ENCODE measurements at regions not wholly inside any gene's neighbourhood (a gene's known extent, or its start where the extent isn't known, plus 50 kb on each side); places are given as distances from the start of the nearest gene placed in this dataset.
"Not testable (repeated sequence)": the region's sequence is repeated elsewhere in the genome, so short reads cannot be mapped to it uniquely, and the experiment has no call there.

DNA sequence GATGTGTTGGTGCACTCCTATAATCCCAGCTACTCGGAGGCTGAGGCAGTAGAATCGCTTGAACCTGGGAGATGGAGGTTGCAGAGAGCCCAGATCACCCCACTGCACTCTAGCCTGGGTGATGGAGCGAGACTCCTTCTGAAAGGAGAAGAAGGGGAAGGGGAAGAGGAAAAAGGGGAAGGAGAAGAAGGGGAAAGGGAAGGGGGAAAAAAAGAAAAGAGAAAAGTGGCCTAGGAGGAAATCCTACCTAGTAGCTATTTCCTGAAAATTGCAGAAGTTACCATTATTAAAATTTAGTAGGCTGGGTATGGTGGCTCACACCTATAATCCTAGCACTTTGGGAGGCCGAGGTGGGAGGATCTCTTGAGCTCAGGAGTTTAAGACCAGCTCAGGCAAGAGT is 67.4 kb downstream of the ARRDC3 start:
- no peak for DNase-seq (ENCODE audit: low read depth)

DNA sequence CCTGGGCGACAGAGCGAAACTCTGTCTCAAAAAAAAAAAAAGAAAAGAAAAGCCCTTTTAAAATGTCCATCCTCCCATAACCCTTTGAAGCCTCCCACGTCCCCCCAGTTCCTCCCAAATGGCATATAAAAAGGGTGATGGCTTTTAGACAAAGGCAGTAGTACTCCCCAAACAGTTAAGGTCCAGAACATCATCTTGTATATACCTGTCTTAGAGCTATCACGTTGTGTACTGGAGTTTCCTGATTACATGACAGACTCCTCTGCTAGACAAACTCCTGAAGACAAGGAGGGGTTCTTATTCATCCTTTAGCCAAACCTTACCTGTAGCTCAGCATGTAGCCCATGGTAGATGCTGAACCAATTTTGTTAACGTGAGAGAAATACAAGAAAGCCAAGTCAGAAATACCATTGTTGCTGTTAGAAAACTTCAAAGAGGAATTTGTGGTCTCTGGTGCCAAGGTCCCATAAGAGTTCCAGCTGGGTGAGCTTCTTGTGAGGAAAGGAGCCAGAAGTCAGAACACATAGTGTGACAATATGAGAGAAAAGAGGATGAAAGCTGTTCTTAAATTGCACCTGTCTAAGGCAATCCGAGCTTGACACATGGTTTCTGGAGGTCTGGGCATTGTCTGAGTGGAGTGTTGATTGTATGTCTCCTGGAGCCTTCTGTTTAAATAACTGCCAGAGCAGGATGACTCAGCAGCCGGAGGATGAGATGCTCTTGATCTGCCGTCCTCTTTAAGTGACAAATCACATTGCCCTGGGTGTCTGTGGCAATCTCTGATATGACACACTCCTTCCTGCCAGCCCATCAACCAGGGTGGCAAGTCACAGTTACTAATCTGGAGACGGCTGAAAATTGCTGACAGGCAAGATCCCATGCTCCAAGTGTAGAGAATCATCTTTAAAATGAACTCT is 69.1 kb downstream of the ARRDC3 start:
- no peak for DNase-seq (ENCODE audit: low read depth)

DNA sequence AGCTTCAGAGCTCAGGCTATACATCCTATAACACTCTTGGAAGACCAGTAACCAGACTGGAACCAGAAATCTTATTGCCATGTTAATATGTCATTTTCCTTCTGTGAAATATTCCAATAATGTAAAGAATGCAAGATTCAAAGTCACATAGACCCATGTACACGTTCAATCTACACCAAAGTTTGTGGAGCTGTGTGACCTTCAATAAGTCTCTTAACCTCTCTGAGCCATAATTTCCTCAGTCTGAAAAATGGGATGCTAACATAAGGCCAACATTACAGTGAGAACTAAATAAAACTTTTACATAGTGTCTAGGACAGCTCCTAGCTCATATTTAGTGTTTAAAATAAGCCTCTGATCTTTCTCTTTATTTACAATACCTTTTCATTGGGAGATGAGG is 70.4 kb downstream of the ARRDC3 start:
- DNase-seq (ENCODE audit: low read depth): no peak

DNA sequence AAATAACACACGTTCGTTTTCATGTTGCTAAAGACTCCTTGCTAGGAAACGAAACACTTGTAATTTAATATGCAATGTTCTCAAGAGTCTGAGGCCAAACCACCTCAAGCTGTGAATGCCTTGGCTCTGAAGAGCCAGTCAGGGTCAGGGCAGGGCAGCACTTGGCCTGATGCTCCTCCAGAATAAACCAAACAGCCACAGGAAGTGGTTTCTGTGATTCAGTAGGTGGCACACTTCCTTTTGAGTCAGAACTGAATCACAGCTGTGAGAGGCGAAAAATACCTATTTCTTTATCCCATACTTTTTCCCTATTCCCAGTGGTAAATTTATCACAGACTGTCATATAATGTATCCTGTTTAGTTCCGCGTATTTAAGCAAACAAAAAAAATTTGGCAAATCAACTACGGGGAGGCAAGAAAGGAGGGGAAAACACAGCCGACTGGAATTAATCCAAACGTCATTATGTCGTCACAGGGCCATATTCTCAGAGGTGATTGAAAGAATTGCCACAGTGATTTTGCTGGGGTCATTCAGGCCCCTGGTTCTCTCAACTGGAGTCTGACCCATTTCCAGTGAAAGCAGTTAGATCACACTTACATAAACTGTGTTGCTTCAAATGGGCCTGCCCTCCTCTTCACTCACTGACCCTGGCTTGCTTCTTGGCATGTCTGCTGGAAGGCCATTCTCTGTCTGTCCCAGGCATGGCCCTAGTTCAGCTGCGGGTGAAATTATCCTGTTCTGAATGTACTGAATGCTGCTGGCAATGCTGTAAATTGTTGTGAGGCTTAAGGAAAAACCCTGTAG is 71.2 kb downstream of the ARRDC3 start:
- DNase-seq (ENCODE audit: low read depth): peak; percentile 96

DNA sequence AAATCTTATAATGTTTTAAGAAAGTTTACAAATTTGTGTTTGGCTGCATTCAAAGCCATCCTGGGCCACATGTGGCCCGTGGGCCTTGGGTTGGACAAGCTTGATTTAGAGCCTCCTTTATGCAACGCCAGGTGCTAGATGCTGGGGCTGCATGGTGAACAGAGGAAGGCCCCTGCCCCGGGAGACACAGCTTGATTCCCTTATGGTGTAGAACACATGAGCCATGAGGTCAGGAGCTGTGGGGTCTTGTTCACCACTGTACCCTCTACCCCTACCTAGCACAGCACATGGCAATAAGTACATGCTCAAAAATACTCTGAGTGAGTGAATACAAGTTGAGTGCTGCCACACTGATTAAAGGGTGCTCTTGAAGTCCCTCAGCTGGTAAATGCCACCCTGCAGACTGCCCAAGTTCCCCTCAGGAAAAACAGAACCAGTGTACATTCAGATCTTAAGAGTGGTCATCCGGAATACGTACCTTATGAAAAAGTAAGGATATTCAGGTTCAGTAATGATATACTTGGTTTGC is 71.9 kb downstream of the ARRDC3 start:
- no peak for DNase-seq (ENCODE audit: low read depth)

DNA sequence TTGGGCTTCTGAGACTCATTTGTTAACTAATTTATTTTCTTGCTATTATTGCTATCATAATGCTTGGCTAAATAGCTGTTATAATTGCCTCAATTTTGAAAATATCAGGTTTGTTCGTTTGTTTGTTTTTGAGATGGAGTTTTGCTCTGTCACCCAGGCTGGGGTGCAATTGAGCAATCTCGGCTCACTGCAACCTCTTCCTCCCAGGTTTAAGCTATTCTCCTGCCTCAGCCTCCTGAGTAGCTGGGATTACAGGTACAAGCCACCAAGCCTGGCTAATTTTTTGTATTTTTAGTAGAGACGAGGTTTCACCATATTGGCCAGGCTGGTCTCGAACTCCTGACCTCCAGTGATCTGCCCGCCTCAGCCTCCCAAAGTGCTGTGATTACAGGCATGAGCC is 75.0 kb downstream of the ARRDC3 start:
- not testable (repeated sequence) for DNase-seq (ENCODE audit: low read depth)

DNA sequence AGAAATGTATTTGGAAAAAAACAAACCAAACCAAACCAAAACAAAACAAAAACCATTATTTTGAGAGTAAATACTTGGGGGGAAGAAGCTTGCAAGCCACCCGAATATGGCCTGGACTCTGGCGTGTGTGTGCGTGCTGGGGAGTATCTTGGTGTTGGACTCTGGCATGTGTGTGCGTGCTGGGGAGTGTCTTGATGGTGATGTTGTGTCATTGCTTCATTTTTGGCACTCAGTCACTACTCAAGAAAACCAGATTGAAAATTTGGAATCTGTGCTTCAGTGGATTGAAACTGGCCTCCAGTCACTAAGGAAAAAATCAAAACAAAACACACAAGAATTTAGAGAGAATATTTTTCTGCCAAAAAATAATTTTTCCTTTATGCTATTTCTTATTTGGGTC is 76.1 kb downstream of the ARRDC3 start:
- DNase-seq (ENCODE audit: low read depth): no peak

DNA sequence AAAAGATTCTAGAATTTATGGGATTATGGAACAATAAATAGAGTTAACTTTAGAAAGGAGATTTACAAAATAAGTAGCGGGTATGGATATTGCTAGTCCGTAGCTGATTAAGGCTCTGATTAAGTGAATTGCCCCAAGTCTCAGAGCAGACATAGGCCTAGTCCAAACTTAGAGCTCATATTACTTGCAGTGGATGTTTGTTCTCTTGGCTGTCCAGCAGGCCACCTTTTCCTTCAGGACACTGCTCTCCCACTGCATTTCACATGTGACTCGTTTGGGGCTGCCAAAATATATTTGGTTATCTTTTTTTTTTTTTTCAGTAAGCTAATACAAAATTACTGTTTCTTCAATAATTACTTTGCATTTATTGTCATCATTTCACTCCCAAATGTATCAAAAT is 76.6 kb downstream of the ARRDC3 start:
- DNase-seq (ENCODE audit: low read depth): no peak

DNA sequence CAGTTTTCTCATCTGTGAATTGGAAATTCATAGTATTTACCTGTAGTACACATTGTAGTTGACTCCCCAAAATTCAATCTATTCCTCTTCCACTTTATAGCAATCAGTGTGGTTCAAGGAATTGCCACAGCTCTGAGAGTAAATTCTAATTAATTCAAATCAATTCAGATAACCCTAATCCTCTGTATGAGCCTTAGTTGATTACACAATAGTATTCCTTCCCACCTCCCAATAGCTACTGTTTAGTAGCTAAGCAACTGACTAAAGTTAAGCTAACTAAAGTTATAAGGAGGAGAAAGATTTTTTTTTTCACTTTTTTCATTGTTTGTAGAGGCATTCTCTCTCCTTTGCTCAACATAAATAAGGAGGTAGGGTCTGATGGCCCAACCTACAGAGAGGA is 77.5 kb downstream of the ARRDC3 start:
- no peak for DNase-seq (ENCODE audit: low read depth)

DNA sequence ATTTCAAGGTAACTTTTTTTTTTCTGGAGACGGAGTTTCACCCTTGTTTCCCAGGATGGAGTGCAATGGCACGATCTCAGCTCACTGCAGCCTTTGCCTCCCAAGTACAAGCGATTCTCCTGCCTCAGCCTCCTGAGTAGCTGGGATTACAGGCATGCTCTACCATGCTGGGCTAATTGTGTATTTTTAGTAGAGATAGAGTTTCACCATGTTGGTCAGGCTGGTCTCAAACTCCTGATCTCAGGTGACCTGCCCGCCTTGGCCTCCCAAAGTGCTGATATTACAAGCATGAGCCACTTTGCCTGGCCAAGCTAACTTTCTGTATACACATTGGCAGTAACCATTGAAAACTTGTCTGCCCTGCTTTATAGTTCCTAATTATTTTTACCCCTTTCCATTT is 79.1 kb downstream of the ARRDC3 start:
- not testable (repeated sequence) for DNase-seq (ENCODE audit: low read depth)

DNA sequence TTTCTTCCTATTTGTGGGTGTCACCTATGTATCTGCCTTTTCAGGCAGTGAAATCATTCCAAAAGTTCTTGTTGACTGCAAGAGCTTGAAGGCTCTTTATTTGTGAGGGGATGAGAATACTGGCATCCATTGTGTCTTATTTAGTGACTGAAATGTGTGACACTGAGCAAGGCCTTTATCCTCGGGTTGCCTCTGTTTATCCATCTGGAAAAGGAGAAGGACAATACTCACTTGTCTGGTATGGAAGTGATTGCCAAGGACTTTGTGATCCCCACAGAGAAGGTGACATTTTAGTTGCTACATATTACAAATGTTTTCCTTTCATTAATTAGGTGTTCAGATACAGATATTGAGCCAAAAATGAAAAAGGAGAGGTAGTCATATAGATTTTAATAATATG is 80.2 kb downstream of the ARRDC3 start:
- no peak for DNase-seq (ENCODE audit: low read depth)

DNA sequence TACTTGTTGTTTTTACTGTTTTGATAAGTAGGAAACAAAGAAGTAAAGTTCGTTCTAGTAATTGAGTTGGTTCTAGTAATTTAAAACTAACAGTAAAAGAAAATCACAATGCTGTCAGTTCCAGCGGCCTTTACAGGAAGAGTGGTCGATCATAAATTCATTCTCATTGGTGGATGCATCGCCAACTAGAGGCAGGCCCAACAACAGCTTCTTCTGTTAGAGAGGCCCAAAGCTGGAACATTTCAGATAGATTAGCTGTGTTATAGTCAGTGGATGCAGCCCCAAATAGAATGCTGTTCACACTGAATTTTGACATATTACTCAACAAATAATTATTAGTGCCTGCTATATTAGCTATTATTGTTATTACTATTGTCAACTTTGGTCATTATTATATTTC is 80.8 kb downstream of the ARRDC3 start:
- no peak for DNase-seq (ENCODE audit: low read depth)

DNA sequence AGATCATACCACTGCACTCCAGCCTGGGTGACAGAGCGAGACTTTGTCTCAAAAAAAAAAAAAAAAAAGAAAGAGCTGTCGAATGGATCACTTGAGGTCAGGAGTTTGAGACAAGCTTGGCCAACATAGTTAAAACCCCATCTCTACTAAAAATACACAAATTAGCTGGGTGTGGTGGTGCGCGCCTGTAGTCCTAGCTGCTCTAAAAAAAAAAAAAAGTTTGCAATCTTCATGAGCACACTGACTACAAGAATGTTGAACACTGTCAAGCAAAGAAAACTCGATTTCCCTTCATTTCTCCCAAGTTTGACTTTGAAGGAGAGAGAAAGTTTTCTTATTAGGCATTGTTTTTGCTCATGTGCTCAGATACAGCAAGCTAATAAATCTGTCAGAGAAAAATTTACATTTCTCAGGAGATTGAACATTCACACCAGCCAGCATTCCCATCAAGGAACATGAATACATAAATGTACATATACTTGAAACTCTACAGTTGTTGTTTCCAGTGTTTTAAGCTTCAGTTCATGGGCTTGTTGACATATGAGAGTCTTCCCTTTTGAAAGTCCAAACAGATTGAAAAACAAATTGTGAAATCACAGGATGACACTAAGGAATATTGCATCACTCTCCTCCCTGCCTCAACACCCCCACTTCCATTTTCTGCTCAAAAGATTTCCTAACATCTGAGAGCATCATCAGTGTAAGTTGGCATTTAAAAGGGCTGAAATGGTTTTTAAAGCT is 81.8 kb downstream of the ARRDC3 start:
- DNase-seq (ENCODE audit: low read depth): no peak

DNA sequence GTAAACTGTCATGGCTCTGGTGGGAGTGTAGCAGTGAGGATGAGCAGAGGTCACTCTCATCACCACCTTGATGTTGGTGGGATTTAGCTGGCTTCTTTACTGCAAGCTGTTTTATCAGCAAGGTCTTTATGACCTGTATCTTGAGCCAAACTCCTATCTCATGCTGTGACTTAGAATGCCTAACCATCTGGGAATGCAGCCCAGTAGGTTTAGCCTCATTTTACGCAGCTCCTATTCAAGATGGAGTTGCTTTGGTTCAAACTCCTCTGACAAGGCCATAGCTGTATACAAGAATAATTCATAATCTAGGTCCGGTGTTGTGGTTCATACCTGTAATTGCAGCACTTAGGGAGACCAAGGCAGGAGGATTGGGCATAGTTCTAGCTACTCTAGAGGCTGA is 85.1 kb downstream of the ARRDC3 start:
- no peak for DNase-seq (ENCODE audit: low read depth)

DNA sequence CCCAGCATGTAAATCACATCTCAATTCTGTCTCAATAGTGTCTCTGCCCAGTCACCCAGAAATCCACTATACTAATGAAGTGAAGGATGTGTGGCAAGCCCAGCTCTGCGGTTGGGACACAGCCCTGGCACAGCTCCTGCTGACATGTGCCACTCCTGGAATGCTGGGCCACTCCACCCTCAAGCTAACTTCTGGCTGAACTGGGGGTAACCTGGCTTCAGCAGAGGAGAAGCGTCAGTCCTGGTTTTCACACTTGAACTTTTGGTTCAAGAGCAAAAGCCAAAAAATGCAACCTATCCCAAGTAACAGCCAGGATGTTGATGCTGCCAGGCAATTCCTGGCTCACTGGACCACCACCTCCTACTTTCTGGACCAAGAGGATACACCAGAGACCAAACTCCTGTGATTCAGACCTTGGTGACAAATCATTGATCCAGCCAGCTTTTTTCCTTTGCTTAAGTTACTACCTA is 86.4 kb downstream of the ARRDC3 start:
- no peak for DNase-seq (ENCODE audit: low read depth)

DNA sequence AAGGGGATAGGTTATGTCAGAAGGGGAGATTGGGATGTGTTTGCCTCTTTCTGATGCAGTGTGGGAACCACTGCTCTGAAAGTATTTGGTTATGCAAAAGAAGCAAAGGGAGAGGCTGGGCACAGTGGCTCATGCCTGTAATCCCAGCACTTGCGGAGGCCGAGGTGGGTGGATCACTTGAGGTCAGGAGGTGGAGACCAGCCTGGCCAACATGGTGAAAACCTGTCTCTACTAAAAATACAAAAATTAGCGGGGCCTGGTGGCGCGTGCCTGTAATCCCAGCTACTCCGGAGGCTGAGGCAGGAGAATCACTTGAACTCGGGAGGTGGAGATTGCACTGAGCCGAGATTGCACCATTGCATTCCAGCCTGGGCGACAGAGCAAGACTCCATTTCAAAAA is 87.0 kb downstream of the ARRDC3 start:
- not testable (repeated sequence) for DNase-seq (ENCODE audit: low read depth)

DNA sequence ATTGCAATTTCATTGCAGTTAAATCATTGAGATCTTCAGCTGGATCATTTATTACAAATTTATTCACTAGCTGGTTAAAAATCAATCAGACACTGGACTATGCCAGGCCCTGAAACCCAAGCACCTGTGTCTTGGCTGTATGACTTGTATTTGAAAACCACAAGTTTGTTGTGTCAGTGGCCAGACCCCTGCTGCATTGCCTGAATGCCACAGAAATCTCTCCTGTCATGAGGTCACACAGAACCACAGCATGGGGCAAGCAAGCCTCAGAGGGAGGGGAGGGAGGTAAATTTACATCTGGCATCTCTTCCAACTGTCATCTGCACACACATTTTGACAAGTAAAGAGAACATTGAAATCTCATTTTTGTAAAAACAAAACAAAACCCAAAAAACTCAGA is 90.0 kb downstream of the ARRDC3 start:
- DNase-seq (ENCODE audit: low read depth): no peak

DNA sequence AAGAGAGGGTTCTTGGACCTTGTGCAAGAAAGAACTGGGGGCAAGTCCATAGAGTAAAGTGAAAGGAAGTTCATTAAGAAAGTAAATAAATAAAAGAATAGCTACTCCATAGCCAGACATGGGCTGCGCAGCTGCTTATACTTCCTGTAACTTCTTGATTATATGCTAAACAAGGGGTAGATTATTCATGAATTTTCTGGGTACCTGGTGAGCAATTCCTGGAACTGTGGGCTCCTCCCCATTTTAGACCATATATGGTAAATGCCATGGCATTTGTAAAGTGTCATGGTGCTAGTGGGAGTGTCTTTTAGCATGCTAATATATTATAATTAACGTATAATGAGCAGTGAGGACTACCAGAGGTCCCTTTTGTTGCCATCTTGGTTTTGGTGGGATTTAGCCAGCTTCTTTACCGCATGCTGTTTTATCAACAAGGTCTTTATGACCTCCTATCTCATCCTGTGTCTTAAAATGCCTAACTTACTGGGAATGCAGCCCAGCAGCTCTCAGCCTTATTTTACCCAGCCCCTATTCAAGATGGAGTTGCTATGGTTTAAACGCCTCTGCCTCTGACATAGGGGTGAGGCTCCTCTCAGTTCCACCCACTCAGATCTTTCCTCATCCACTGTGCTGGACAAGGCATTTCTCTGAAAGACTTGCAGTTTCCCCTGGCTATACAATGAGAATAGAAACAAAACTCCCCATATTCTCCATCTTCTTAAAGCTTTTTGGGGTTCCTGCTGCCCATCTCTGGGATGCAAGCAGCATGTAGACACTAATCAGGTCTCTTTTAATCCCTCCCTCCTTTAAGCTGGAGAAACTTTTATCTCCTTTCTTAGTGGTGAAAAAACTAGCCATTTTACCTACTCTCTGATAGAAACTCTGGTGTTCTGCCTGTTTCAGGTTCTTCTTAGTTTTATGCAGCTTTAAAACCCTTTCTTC is 91.2 kb downstream of the ARRDC3 start:
- no peak for DNase-seq (ENCODE audit: low read depth)

DNA sequence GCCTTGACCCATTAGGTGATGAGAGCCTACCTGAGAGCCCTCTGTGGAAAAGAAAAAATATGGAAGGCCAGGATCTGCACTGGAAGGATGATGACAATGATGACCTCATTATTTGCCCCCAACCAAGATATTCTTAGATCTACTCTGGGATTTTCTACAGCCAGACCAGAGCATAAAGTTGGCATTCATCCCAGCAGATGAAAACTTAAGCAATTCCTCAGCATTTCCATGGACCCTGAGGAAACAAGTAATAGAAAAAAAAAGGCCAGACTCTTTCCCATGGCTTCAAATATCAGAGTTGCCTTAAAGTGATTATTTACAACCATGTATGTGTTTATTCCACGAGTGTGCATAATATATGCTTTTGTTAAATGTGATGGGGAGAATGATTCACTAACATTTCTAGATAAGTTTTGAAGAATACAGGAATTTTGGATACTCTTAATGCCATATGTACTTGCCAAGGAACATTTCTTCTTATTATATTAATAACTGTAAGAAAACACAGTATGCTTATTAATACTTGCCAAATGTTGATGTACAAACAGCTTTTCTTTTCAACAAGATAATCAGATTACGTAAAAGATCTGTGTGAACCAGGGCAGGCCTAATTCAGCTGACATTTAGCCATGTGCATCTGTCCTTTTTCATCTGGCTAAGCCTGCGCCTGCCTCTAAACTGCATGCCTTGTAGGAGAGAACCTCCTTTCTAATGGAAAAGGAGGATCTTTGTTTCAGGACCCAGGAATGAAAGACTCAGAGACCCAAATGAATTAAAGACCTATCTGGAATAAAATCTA is 94.8 kb downstream of the ARRDC3 start:
- DNase-seq (ENCODE audit: low read depth): peak; percentile 40

DNA sequence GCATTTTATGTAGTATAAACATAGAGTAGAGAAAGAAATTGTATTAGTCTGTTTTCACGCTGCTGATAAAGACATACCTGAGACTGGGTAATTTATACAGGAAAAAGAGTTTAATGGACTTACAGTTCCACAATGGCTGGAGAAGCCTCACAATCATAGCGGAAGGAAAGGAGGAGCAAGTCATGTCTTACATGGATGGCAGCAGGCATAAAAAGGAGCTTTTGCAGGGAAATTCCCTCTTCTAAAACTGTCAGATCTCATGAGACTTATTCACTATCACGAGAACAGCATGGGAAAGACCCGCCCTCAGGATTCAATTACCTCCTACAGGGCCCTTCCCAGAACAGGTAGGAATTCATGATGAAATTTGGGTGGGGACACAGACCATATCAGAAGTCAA is 98.1 kb downstream of the ARRDC3 start:
- not testable (repeated sequence) for DNase-seq (ENCODE audit: low read depth)
